ENCODE measurements at regions not wholly inside any gene's neighbourhood (a gene's known extent, or its start where the extent isn't known, plus 50 kb on each side); places are given as distances from the start of the nearest gene placed in this dataset.

GRCh38 chr10:130638991-130639390 is 502.8 kb downstream of the GLRX3 start:
- Histone ChIP-seq H3T11ph (ENCODE audit: low read length) (no peak overlapping the region), H2BK5ac (ENCODE audit: insufficient read length, low read length) (no peak overlapping the region), H3K79me1 (ENCODE audit: insufficient read depth, low read depth, low read length, poor library complexity, severe bottlenecking) (no peaks in the 10 kb centered on the region), H3K23ac (ENCODE audit: insufficient read length, low read depth, low read length) (no peak overlapping the region), H2BK20ac (ENCODE audit: low read depth, low read length, poor library complexity, severe bottlenecking) (no peak overlapping the region), H3K4me1 (ENCODE audit: insufficient read depth, low read length) (peaks cover 5% of the 10 kb centered on the region; the same call in 1 of the 2 replicates), H3K4me2 (ENCODE audit: insufficient read depth, insufficient read length, low read length) (no peak overlapping the region), H2AK5ac (ENCODE audit: insufficient read length, low read length) (no peak overlapping the region), H3K27me3 (ENCODE audit: insufficient read depth, low read length) (no peaks in the 10 kb centered on the region), H3K79me2 (ENCODE audit: insufficient read depth, low read length) (no peaks in the 10 kb centered on the region), H2BK15ac (ENCODE audit: low read depth, low read length) (no peak overlapping the region), H4K5ac (ENCODE audit: insufficient read length, low read depth, low read length) (no peak overlapping the region), H2AFZ (ENCODE audit: low read length) (no peak overlapping the region), H4K8ac (replicated peaks; ENCODE audit: insufficient read length, low read depth, low read length) (no peak overlapping the region), H3K27ac (ENCODE audit: insufficient read length, low read depth, low read length) (no peak overlapping the region), H3K4ac (ENCODE audit: low read depth, low read length) (no peak overlapping the region), H3K18ac (ENCODE audit: insufficient read length, low read depth, low read length) (no peak overlapping the region), H3K23me2 (ENCODE audit: insufficient read length, low read depth, low read length, poor library complexity, severe bottlenecking) (no peaks in the 10 kb centered on the region), H3K9ac (ENCODE audit: extremely low read depth, insufficient read length, low read length) (no peak overlapping the region), H2BK120ac (ENCODE audit: low read depth, low read length, poor library complexity, severe bottlenecking) (no peak overlapping the region), H3K9me3 (ENCODE audit: control insufficient read depth, low read depth, low read length) (no peaks in the 10 kb centered on the region), H4K20me1 (ENCODE audit: control insufficient read depth, insufficient read depth, insufficient read length) (no peaks in the 10 kb centered on the region), H3K14ac (ENCODE audit: insufficient read depth, low read length) (no peak overlapping the region), H2BK12ac (ENCODE audit: insufficient read length, low read depth, low read length) (no peak overlapping the region), H4K91ac (ENCODE audit: insufficient read length, low read depth, low read length) (no peak overlapping the region), H3K56ac (ENCODE audit: insufficient read length, low read depth, low read length) (no peak overlapping the region)
- no peak overlapping the region for H3K27ac Mint-ChIP-seq
- H3K27me3 Mint-ChIP-seq (ENCODE audit: low read depth) = peaks cover 14% of the 10 kb centered on the region
- no CpG with 5 or more reads among the region's 4 CpGs for WGBS (ENCODE audit: extremely low coverage, insufficient read length, low lambda C conversion rate)
- H3K36me3 Mint-ChIP-seq (ENCODE audit: insufficient read depth in 1 of 3, low read depth in 3 of 3) = no peaks in the 10 kb centered on the region
- TF ChIP-seq, protein P1, sequence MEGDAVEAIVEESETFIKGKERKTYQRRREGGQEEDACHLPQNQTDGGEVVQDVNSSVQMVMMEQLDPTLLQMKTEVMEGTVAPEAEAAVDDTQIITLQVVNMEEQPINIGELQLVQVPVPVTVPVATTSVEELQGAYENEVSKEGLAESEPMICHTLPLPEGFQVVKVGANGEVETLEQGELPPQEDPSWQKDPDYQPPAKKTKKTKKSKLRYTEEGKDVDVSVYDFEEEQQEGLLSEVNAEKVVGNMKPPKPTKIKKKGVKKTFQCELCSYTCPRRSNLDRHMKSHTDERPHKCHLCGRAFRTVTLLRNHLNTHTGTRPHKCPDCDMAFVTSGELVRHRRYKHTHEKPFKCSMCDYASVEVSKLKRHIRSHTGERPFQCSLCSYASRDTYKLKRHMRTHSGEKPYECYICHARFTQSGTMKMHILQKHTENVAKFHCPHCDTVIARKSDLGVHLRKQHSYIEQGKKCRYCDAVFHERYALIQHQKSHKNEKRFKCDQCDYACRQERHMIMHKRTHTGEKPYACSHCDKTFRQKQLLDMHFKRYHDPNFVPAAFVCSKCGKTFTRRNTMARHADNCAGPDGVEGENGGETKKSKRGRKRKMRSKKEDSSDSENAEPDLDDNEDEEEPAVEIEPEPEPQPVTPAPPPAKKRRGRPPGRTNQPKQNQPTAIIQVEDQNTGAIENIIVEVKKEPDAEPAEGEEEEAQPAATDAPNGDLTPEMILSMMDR (conservative IDR thresholded peaks at IDR 0.05) = no peak
- no peak overlapping the region for H3K4me3 Mint-ChIP-seq
- H3K9me3 Mint-ChIP-seq = no peaks in the 10 kb centered on the region; a peak in 1 of 5 replicates
- DNase-seq = no peak
- peaks cover 24 to 30% of the 10 kb centered on the region in 2 experiments for H3K4me1 Mint-ChIP-seq

Measured in H9 (cell line).